Fibroblast of lung (primary cell): ENCODE measurements at regions not wholly inside any gene's neighbourhood (a gene's known extent, or its start where the extent isn't known, plus 50 kb on each side); places are given as distances from the start of the nearest gene placed in this dataset.

Experiments
- DNase-seq, 2 donors: peaks; one replicate each; pipeline versions ENCODE4 v3.0.0 to v3.0.0-alpha.2; 2010; ENCODE audit warnings: low read depth in 2 of 2
- H2AFZ ChIP-seq: 2 replicates; pipeline ENCODE4 v1.5.1; 2012; ENCODE audit warnings: low read length, control low read depth, inconsistent platforms
- H3K27ac ChIP-seq: 2 replicates; pipeline ENCODE4 v1.5.1; 2011; ENCODE audit warnings: low read length, control low read depth; ENCODE audit not compliant: insufficient read depth
- H3K27me3 ChIP-seq: 2 replicates; pipeline ENCODE4 v1.5.1; 2011; ENCODE audit warnings: mild to moderate bottlenecking, low read length; ENCODE audit not compliant: control insufficient read depth, insufficient read depth
- H3K36me3 ChIP-seq: 2 replicates; pipeline ENCODE4 v1.5.1; 2011; ENCODE audit warnings: low read length; ENCODE audit not compliant: control insufficient read depth, insufficient read depth
- H3K4me1 ChIP-seq: 2 replicates; pipeline ENCODE4 v1.5.1; 2011; ENCODE audit warnings: low read length; ENCODE audit not compliant: control insufficient read depth, insufficient read depth; ENCODE audit errors: extremely low read depth
- H3K4me2 ChIP-seq: 2 replicates; pipeline ENCODE4 v1.5.1; 2011; ENCODE audit warnings: low read length, control low read depth; ENCODE audit not compliant: insufficient read depth; ENCODE audit errors: extremely low read depth
- H3K4me3 ChIP-seq, 4 experiments: fragments of 200-600 bp in 1 of 4; sonication (generic) in 1 of 4; replicated peaks in 1 of 4; 2 replicates each; pipeline ENCODE4 v1.5.1; 2011 to 2016; ENCODE audit warnings: low read length in 4 of 4, low read depth in 3 of 4, mild to moderate bottlenecking in 3 of 4, control low read depth in 2 of 4, inconsistent platforms in 1 of 4, mixed read lengths in 1 of 4; ENCODE audit not compliant: insufficient read depth in 1 of 4; ENCODE audit errors: control extremely low read depth in 1 of 4
- H3K79me2 ChIP-seq: 2 replicates; pipeline ENCODE4 v1.5.1; 2012; ENCODE audit warnings: mild to moderate bottlenecking, low read length, inconsistent platforms; ENCODE audit not compliant: control insufficient read depth, insufficient read depth
- H3K9ac ChIP-seq: 2 replicates; pipeline ENCODE4 v1.5.1; 2011; ENCODE audit warnings: mild to moderate bottlenecking, low read length, control low read depth; ENCODE audit not compliant: insufficient read depth
- H3K9me3 ChIP-seq: 2 replicates; pipeline ENCODE4 v1.5.1; 2012; ENCODE audit warnings: low read depth, low read length; ENCODE audit not compliant: control insufficient read depth, insufficient read depth
- H4K20me1 ChIP-seq: 2 replicates; pipeline ENCODE4 v1.5.1; 2011; ENCODE audit warnings: low read length; ENCODE audit not compliant: control insufficient read depth, insufficient read depth; ENCODE audit errors: extremely low read depth
- EZH2 ChIP-seq: IDR thresholded peaks from 2 replicates; pipeline ENCODE4 v1.5.1; 2012; ENCODE audit warnings: low read length, control low read depth, mild to moderate bottlenecking; ENCODE audit errors: missing control alignments
- TF ChIP-seq, protein P1 (sequence below), 2 donors: IDR thresholded peaks in 1 of 2; conservative IDR thresholded peaks in 1 of 2; 1 replicate in 1 of 2; 2 replicates in 1 of 2; pipeline ENCODE4 v1.5.1; 2011 to 2012; ENCODE audit warnings: low read length in 2 of 2, control low read depth in 1 of 2, inconsistent platforms in 1 of 2, low read depth in 1 of 2, mild to moderate bottlenecking in 1 of 2

GRCh38 chrX:78506248-78506647 lies 152.9 kb downstream of the RTL3 start:
- H3K4me1 ChIP-seq = no peaks in the 10 kb centered on the region
- no peaks in the 10 kb centered on the region for H3K79me2 ChIP-seq
- TF ChIP-seq, protein P1, sequence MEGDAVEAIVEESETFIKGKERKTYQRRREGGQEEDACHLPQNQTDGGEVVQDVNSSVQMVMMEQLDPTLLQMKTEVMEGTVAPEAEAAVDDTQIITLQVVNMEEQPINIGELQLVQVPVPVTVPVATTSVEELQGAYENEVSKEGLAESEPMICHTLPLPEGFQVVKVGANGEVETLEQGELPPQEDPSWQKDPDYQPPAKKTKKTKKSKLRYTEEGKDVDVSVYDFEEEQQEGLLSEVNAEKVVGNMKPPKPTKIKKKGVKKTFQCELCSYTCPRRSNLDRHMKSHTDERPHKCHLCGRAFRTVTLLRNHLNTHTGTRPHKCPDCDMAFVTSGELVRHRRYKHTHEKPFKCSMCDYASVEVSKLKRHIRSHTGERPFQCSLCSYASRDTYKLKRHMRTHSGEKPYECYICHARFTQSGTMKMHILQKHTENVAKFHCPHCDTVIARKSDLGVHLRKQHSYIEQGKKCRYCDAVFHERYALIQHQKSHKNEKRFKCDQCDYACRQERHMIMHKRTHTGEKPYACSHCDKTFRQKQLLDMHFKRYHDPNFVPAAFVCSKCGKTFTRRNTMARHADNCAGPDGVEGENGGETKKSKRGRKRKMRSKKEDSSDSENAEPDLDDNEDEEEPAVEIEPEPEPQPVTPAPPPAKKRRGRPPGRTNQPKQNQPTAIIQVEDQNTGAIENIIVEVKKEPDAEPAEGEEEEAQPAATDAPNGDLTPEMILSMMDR (conservative IDR thresholded peaks at IDR 0.05 in 1 of 2, IDR thresholded peaks at IDR 0.05 in 1 of 2; ENCODE audit: low read depth in 1 of 2, low read length in 2 of 2) = no peak
- TF ChIP-seq EZH2 = no peak
- H3K4me2 ChIP-seq = no peak overlapping the region
- no peak for DNase-seq
- H3K27ac ChIP-seq = no peak overlapping the region
- no peak overlapping the region for H2AFZ ChIP-seq
- no peak overlapping the region for H3K4me3 ChIP-seq
- H3K36me3 ChIP-seq = no peaks in the 10 kb centered on the region
- H3K27me3 ChIP-seq = no peaks in the 10 kb centered on the region
- no peak overlapping the region for H3K9ac ChIP-seq
- H4K20me1 ChIP-seq = no peaks in the 10 kb centered on the region
- H3K9me3 ChIP-seq = no peaks in the 10 kb centered on the region

- Histone ChIP-seq H3K4me3 (no peak overlapping the region), H3K27me3 (no peaks in the 10 kb centered on the region), H4K20me1 (no peaks in the 10 kb centered on the region), H3K4me2 (no peak overlapping the region), H3K4me1 (no peaks in the 10 kb centered on the region), H3K36me3 (no peaks in the 10 kb centered on the region), H2AFZ (no peak overlapping the region), H3K9ac (no peak overlapping the region), H3K9me3 (no peaks in the 10 kb centered on the region), H3K27ac (no peak overlapping the region), H3K79me2 (no peaks in the 10 kb centered on the region)
- no peak for TF ChIP-seq EZH2
- TF ChIP-seq, protein P1 (conservative IDR thresholded peaks at IDR 0.05 in 1 of 2, IDR thresholded peaks at IDR 0.05 in 1 of 2; ENCODE audit: low read depth in 1 of 2, low read length in 2 of 2) = no peak
- DNase-seq = no peak
Observed at GRCh38 chrX:78496483-78496882, 162.6 kb downstream of the RTL3 start.

DNA sequence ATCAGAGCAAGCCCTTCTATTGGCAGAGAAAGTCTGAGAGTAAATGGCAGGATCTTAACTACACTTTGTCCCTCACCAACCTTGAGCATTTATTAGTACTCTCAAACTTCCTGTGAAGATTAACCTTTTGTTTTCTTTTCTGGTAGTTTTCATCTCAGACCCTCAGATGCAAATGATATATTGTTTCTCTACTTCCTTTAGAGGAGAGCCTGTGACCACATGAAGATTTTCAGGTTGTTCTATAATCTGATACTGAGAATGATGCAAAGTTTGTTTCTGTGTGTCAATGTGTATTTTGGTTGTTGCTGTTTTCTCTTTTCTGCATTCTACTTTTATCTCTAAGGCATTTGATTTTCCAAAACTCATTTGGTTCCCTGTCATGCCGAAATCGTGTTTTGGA lies 165.8 kb upstream of the CYSLTR1 start:
- no peaks in the 10 kb centered on the region for H4K20me1 ChIP-seq
- H3K9ac ChIP-seq = no peak overlapping the region
- no peaks in the 10 kb centered on the region for H3K9me3 ChIP-seq
- no peaks in the 10 kb centered on the region for H3K27me3 ChIP-seq
- TF ChIP-seq, protein P1 (conservative IDR thresholded peaks at IDR 0.05 in 1 of 2, IDR thresholded peaks at IDR 0.05 in 1 of 2; ENCODE audit: low read depth in 1 of 2, low read length in 2 of 2) = no peak
- TF ChIP-seq EZH2 = no peak
- no peak overlapping the region for H3K4me3 ChIP-seq
- DNase-seq = no peak
- H3K36me3 ChIP-seq = no peaks in the 10 kb centered on the region
- no peaks in the 10 kb centered on the region for H3K4me1 ChIP-seq
- H3K4me2 ChIP-seq = no peak overlapping the region
- H3K27ac ChIP-seq = no peak overlapping the region
- no peak overlapping the region for H2AFZ ChIP-seq
- no peaks in the 10 kb centered on the region for H3K79me2 ChIP-seq
